GM04503 (cell line): ENCODE measurements at regions not wholly inside any gene's neighbourhood (a gene's known extent, or its start where the extent isn't known, plus 50 kb on each side); places are given as distances from the start of the nearest gene placed in this dataset.
"Not testable (repeated sequence)": the region's sequence is repeated elsewhere in the genome, so short reads cannot be mapped to it uniquely, and the experiment has no call there.

Experiments
- DNase-seq: peaks from one replicate; pipeline ENCODE4 v3.0.0-alpha.2; 2012; ENCODE audit warnings: low read depth

DNA sequence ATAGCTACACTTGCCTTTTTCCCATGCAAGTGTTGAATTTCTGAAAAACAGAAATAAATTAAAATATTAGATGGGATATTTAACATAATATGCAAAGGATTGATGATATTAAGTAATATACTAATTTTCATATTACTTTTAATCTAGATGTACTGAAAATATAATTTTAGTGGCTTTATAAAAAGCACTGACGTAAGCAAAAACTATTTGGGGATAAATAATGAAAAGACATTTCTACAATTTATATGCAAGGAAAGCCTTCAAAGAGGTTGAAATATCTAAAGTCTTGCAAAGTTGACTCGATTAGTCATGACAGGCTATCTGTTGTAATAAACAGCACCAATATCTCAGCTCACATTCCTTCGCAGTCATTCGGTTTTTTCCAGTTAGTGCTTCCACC lies 94.9 kb upstream of the ABCB5 start:
- DNase-seq = no peak

DNA sequence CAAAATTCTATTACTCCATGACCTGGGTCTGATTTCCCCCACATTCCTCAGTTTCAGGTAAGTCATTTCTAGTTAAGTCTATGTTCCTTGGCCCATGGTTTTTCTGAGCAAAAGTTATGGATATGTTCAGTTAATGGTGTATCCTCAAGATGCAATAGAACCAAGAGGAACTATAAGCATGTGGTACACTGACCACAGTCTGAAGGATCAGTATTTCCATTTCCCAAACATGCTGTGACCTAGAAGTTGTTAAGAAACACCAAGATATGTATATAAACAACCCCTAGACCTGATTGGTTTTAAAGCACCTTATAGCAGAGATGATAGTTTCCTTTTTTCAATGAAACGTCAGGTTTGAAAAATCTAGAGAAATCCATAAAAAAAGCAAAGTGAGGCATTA lies 94.2 kb upstream of the ABCB5 start:
- DNase-seq = no peak

DNA sequence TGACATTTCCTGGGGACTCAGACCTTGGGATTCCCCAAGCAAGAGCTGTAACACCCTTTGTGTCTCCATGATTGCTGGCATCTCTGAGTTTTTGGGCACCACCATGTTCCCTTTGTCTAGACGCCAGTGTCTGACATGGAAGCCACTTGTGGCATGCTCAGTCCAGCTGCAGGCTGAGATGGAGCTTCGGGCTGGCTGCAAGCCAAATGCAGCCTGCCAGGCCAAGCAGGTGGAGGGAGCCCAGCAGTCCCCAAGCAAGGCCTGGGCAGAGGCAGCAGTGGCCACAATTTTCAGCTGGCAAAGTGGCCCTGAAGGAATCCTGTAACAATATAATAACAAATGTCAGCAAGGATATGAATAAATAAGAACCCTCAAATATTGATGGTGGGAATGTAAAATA lies 86.2 kb upstream of the ABCB5 start:
- DNase-seq = no peak

DNA sequence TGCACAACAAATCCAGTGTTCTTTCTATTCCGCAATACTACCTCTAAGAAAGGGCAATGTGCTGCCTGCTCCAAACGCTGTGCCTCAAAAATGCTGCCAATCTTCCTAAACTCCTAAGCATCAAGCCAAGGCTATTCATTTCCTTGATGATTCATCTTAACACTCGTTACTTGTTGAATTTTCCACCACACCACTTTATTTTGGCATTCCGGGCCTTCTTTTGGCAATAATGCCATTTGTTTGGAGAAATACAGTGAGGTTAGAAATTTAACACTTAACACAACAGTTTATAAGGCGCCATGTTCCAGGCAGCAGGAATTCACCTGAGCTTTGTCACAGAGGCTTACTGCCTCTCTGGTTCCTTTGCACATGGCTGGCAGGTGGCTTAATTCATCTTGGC lies 82.6 kb upstream of the ABCB5 start:
- DNase-seq = no peak

DNA sequence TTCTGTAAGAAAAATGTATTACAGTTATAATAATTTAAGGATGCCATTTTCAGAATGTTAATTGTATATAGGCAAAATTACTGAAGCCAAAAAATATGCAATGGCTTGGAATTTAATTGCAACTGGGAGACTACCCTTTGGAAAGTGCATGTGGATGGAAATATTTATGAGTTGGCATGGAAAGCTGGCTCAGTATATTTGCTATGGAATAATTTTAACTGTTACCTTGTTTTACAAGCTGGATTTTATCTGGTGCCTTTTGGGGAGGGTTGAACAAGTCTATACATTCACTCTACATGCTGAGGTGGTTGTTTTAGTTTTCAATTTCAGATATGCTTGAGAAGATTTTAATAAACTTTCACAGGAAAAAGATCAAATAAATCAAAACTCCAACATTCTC lies 80.9 kb upstream of the ABCB5 start:
- DNase-seq = no peak

DNA sequence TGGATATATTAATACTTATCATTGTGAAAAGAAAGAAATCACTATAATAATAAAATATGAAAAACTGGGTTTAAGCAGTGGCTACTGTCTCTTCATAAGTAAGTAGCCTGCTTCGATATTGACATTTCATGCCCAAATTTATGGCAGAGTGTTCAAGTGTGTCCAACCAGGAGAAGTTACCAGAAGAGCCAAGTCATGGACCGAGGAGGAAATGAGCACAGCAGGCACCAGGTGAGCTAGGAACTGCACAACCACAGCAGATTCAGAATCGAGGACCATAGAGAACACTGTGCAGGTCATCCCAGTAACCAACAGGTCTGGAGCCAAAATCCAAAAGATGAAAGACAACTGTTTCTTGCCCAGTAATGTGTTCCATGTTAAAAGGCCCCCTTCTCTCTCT lies 79.9 kb upstream of the ABCB5 start:
- DNase-seq = no peak

DNA sequence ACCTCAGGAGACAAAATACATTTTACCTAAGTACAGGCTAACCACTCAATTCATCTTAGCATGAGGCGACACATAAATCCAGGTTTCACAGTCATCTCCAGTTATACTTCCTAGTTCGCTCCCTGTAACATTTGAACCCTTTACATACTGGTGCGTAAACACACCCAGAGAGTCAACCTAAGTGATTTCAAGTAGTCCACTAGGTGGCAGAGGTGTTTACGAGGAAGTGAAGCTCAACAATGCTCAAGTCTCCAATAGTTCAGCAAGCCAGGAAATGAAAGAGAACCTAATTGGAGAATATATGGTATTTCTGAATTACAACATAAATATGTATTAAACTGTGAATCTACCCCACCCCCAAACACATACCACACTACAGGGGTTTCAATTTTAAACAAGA lies 76.3 kb upstream of the ABCB5 start:
- DNase-seq = no peak

DNA sequence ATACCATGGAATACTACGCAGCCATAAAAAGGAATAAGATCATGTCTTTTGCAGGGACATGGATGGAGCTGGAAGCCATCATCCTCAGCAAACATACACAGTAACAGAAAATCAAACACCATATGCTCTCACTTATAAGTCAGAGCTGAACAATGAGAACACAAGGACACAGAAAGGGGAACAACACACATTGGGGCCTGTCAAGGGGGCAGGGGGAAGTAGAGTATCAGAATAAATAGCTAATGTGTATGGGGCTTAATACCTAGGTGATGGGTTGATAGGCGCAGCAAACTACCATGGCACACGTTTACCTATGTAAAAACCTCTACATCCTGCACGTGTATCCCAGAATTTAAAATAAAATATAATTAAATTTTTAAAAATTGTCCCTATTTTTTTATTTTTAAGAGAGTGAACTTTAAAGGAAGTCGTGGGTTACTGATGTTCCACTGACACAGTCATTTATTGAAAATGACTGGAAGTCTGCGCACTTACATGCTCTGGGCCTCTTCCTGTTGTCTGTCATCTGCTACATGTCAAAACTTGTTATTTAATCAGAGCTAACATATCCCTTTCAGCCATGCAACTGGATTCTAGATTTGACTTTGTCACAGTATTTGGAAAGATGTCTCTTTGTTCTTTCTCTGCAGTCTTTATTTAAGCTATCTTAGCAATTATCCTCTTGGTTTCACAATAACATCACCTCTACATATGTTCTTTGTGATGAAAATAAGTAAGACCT lies 73.7 kb upstream of the ABCB5 start:
- no peak for DNase-seq

DNA sequence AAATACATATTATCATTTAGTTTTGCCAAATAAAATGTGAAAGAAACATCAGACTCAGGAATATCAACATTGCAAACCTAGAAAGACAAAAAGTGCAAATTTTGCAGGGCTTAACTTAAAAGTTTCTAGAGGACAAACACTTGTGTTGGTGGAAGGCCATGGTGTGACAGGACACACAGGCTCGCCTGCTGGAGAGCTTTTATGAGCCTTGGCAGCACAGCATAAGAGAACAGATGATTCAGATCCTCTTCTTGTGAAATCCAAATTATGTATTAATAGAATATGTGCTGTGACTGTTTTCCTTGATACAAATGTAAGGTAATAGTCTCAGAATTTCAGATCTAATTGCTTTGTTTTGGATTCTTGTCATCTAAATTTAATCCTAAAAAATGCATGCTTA lies 72.9 kb upstream of the ABCB5 start:
- peak; percentile 19 for DNase-seq

DNA sequence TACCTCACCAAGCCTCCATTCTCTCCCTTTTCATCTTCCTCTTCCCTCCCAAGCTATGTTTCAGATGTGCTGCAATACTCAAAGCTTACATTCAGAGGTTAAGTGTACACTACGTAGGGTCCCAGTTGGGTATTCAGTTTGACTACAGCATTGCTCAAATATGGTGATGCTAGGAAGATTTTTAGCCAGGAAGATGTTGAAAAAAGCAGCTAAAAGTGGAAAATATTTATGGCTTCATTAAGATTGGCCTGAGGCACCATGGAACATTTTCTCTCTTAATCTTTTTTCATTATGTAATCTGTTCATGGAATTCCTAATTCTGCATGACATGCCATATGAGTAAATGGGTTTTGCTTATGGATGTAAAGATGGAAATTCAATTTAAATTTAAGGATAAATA lies 72.0 kb upstream of the ABCB5 start:
- no peak for DNase-seq

DNA sequence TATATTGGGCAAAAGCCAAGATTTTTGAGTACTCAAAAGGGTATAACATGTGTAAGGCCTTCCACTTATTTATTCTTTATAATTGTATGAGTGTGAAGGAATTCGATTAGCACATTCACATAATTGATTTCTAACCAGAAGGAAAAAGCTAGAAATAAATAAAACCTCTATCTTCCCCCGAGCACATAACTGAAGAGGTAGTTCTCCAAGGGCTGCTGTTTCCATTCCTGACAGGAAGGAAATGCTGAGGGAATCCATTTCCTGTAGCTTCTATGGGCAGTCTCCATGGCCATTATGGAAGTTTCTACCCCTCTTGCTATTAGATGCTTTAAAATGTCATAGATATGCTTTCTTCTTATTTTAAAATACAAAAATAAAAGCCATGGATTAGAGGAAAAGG lies 70.5 kb upstream of the ABCB5 start:
- DNase-seq = no peak

DNA sequence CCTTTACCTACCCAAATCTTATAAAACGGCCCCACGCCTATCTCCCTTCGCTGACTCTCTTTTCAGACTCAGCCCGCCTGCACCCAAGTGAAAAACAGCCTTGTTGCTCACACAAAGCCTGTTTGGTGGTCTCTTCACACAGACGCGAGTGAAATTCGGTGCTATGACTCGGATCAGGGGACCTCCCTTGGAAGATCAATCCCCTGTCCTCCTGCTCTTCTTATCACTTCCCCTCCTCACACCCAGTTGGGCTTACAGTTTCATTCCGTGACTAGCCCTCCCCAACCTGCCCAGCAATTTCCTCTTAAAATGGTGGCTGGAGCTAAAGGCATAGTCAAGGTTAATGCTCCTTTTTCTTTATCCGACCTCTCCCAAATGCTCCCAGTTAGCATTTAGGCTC lies 68.5 kb upstream of the ABCB5 start:
- not testable (repeated sequence) for DNase-seq

DNA sequence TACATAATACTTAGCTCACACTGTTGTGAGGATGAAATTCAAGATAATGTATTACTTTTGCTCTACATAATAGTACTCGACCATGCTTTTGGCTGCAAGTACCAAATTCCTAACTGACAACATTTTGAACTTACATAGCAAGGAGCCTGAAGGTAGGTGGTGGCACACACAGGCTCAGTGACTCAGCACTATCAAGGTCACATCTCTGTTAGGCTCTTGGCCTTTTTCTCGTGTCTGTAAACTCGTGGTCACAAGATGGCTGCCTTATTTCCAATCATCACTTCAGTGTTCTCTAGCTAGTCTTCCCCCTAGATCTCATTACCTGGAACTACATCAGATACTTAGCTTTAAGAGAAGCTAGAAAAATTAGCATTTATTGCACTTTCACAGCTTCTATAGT lies 61.4 kb upstream of the ABCB5 start:
- DNase-seq = no peak

DNA sequence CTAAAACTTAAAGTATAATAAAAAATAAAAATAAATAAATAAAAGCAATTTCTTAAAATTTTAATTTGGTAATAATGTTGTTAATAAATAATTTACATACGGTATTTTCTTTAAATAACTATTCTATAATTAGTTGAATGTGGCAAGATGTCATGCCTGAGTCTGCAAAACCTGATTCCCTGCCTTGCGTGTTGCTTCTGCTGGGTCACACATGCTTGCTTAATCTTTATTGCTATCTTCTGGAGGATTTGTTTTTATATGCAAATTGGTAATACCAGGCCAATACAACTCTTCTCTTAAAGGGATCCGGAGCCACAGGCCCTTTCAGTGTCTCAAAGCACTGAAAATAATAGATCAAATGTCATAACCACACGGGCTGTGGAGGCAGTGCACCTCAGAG lies 59.4 kb upstream of the ABCB5 start:
- DNase-seq = no peak

DNA sequence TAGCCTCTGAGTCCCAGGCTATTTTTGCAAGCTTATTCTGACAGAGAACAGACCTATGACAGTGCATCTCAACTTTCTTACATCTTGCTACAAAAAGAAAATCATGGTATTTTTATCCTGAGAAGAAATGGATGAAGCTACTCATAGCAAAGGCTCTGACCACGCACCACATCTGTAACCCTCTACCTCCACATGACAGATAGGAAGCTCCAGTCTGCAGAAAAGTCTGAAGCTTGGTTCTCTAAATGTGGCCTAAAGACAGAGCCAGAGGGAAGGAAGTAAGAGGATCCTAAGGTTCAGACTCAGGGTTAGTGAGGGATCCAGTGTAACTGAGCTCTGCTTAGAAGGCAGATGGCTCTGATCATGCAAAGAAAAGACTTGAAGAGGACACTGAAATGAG lies 58.4 kb upstream of the ABCB5 start:
- DNase-seq = no peak

DNA sequence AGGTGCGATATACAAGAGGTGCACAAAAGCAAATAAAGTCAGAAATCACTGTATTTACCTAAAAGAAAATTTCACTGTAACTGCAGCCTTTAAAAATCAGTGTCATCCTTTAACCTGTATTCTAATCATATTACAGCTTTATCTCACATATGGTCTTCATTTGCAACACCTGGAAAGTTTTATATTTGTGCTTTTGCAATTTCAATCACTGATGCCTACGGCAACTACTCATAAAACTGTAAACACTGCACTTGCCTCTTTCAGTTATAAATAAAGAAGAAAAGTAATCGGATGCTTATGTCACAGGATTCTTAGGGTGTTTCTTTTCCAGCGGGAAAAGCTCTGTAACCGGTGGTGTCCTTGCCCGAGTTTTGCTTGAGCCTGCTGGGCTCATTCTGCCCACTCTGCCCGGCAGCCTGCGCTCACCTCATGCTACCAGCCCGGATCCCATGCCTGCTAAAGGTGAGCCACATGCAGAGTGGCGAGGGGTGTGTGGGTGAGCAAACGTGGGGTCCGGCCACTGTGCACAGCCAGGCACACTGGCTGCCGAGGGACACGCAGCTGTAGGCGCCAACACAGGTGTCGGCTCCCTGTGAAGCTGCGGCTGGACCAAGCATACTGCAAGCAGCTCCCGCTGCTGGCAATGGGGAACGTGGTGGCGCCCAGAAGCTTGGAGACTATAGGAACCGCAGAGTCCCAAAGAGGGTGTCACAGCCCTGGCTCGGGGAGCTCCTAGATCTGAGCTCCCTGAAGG lies 56.3 kb upstream of the ABCB5 start:
- no peak for DNase-seq

DNA sequence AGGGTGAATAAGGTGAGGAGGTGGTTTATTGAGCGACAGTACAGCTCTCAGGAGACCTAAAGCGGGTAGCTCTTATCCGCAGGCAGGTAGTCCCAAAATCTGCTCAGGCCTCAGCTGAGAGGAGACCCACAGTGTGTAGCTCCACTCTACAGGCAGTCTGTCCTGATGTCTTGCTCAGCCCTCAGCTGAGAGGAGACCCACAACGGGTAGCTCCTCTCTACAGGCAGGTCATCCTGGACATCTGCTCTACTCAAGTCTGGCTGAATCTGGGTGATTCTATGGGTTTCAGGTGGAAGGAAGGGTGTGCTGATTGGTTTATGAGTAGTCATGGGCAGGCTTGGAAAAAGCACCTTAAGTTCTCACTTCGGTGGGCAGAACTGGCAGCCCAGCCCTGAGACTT lies 55.6 kb upstream of the ABCB5 start:
- DNase-seq = no peak

DNA sequence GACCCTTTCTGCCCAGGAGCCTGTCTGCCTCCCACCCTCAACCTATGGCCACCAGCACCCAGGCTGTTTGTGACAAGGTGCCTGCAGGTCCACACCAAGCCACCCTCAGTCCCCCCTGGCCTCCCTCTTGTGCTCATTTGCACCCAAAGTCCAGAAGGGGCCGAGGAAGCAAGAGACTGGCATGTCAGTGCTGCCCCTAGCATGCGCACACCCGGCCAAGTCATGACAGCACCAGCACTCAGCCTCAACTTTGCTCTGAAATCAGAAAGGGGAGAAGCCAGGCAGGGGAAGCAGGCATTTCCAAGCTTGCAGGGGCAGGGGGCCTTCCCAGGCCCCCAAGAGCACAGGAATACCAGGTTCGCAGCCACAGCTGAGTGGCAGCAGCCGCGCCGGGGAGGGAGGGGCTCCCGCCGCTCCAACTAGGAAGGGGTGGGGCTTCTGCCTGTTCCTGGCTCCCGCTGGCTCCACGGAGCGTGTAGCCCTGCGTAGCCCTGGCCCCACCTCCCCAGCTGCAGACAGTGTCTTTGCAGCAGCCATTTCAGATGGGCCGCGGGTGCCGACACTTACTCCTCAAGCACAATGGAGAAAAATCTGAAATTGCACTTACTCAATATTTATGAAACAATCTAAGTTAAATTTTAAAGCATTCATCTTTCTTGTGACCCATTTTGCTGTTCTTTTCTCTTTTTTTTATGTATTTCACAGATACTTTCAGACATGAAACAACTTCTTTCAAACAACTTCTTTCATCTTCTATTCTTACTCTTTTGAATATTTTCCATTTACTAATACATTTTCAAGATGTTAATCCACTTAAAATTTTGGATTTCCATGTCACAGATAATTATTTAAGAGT lies 54.9 kb upstream of the ABCB5 start:
- DNase-seq = no peak

DNA sequence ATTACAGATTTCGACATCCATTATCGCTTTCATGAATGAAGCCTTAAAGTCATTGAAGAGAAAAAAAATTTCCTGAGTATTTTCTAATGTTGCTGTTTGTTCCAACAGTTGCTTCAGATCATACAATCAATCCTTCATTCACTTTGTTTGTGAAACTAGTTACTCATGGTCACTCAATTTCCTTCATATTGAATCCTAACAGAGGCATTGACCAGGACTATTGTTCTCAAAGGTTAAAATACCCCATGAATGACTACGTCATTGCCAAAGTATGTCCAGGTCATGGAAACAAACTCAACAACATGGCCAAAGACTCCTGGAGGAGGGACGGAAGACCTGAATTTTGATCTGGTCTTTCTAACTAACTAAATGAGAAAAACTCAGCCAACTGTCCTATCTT lies 54.0 kb upstream of the ABCB5 start:
- no peak for DNase-seq

DNA sequence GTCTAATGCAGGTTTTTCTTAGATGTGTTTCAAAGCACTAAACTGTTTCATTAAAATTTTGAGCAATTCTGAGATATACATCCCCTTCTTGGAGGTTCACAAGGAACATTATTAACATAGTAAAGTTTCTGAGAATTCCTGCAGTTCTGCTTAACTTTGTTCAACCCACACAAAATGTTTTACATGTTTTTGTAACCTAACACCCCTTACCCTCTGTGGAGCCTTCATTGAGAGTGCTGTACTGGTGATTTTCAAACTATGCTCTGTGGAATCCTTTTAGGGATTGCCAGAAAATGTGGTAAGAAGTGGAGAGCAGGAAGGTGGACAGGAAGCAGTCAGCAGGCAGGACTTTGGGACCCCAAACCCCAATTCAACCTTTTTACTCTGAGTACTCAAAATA lies 53.6 kb upstream of the ABCB5 start:
- DNase-seq = no peak

DNA sequence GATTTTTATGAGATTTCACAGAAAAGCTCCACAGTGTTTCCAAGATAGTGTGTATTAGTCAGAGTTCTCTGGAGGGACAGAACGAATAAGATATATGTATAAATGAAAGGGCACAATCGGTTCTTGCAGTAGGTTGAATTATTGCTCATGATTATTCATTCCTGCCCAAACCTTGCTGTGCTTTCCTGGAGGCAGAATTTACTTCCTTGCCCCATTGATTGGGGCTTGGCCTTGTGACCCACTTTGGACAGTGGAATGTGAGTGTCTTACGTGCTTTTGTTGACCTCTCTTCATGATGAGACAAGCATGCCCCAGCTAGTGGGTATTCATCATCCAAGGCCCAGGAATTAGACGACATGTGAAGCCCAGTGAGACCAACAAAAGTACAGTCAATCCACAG lies 53.0 kb upstream of the ABCB5 start:
- DNase-seq = no peak
